ENCODE measurements at regions not wholly inside any gene's neighbourhood (a gene's known extent, or its start where the extent isn't known, plus 50 kb on each side); places are given as distances from the start of the nearest gene placed in this dataset.

GRCh38 chr3:63046152-63046551 lies 170.9 kb upstream of the CADPS start:
- DNase-seq (ENCODE audit: low read depth): no peak

- no peak for DNase-seq (ENCODE audit: low read depth)
Measured at GRCh38 chr3:63046580-63046979, 171.4 kb upstream of the CADPS start.

- DNase-seq (ENCODE audit: low read depth): no peak
Measured at GRCh38 chr3:63047068-63047467, 171.9 kb upstream of the CADPS start.

- DNase-seq (ENCODE audit: low read depth): peak; percentile 8
Measured at GRCh38 chr3:63048367-63049326, 173.4 kb upstream of the CADPS start.

- peak; percentile 37 for DNase-seq (ENCODE audit: low read depth)
Measured at GRCh38 chr3:63050548-63051177, 175.4 kb upstream of the CADPS start.

GRCh38 chr3:63051920-63052319 lies 176.7 kb upstream of the CADPS start:
- peak; percentile 47 for DNase-seq (ENCODE audit: low read depth)

- DNase-seq (ENCODE audit: low read depth): no peak
Measured at GRCh38 chr3:63056932-63057331, 181.7 kb upstream of the CADPS start.

- no peak for DNase-seq (ENCODE audit: low read depth)
Measured at GRCh38 chr3:63060412-63060811, 185.2 kb upstream of the CADPS start.

GRCh38 chr3:63061449-63061848 lies 186.2 kb upstream of the CADPS start:
- DNase-seq (ENCODE audit: low read depth): no peak

- DNase-seq (ENCODE audit: low read depth): no peak
Measured at GRCh38 chr3:63064209-63064755, 189.1 kb upstream of the CADPS start.

GRCh38 chr3:63067999-63068645 lies 192.9 kb upstream of the CADPS start:
- peak; percentile 40 for DNase-seq (ENCODE audit: low read depth)

- no peak for DNase-seq (ENCODE audit: low read depth)
Measured at GRCh38 chr3:63069806-63070475, 194.7 kb upstream of the CADPS start.

GRCh38 chr3:63070476-63070810 lies 195.2 kb upstream of the CADPS start:
- no peak for DNase-seq (ENCODE audit: low read depth)

GRCh38 chr3:63076357-63076756 lies 201.1 kb upstream of the CADPS start:
- no peak for DNase-seq (ENCODE audit: low read depth)

- DNase-seq (ENCODE audit: low read depth): no peak
Measured at GRCh38 chr3:63086190-63086589, 191.9 kb upstream of the SYNPR start.

- no peak for DNase-seq (ENCODE audit: low read depth)
Measured at GRCh38 chr3:63089007-63089750, 188.9 kb upstream of the SYNPR start.

GRCh38 chr3:63089751-63090132 lies 188.4 kb upstream of the SYNPR start:
- DNase-seq (ENCODE audit: low read depth): no peak

- DNase-seq (ENCODE audit: low read depth): no peak
Measured at GRCh38 chr3:63090656-63091055, 187.5 kb upstream of the SYNPR start.

GRCh38 chr3:63092515-63092914 lies 185.6 kb upstream of the SYNPR start:
- no peak for DNase-seq (ENCODE audit: low read depth)

GRCh38 chr3:63094642-63095408 lies 183.3 kb upstream of the SYNPR start:
- DNase-seq (ENCODE audit: low read depth): no peak
